HG02840 (cell line): ENCODE measurements at regions not wholly inside any gene's neighbourhood (a gene's known extent, or its start where the extent isn't known, plus 50 kb on each side); places are given as distances from the start of the nearest gene placed in this dataset.
"Not testable (repeated sequence)": the region's sequence is repeated elsewhere in the genome, so short reads cannot be mapped to it uniquely, and the experiment has no call there.

Source experiments
- ATAC-seq: cut with Tn5 transposase; IDR thresholded peaks from one replicate; pipeline ENCODE4 v1.9.1; 2021; ENCODE audit warnings: mild to moderate bottlenecking, moderate library complexity, moderate number of reproducible peaks; ENCODE audit not compliant: unreplicated experiment, low FRiP score

GRCh38 chr15:92820236-92821021 is 79.7 kb upstream of the CHD2 start:
- ATAC-seq = peak; percentile 71

DNA sequence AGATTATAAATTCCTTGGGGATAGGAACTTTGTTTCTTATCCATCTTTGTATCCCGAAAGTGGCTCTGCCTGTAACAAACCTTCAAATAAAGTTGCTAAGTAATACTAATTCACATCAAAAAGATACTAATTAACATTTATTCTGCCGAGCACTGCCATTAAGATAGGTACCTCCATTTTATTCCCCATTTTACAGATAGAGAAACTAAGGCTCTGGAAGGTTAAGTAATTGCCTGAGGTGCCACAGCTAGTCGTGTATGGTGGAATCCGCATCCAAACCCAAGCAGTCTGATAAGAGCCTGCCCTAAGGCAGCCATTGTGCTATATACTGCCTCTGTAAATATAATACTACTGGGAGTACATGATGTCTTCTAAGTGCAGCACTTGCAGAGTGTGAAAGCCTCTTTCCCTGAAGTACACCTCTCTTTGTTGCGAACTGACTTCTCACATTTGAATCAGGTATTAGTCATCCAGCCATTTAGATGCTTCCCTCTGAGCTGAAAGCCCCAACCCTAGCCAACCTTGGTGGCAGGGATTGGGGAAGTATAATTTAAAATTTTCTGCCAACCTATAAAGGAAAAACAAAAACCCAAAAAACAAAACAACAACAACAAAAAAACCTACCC is 78.5 kb upstream of the CHD2 start:
- ATAC-seq = no peak

DNA sequence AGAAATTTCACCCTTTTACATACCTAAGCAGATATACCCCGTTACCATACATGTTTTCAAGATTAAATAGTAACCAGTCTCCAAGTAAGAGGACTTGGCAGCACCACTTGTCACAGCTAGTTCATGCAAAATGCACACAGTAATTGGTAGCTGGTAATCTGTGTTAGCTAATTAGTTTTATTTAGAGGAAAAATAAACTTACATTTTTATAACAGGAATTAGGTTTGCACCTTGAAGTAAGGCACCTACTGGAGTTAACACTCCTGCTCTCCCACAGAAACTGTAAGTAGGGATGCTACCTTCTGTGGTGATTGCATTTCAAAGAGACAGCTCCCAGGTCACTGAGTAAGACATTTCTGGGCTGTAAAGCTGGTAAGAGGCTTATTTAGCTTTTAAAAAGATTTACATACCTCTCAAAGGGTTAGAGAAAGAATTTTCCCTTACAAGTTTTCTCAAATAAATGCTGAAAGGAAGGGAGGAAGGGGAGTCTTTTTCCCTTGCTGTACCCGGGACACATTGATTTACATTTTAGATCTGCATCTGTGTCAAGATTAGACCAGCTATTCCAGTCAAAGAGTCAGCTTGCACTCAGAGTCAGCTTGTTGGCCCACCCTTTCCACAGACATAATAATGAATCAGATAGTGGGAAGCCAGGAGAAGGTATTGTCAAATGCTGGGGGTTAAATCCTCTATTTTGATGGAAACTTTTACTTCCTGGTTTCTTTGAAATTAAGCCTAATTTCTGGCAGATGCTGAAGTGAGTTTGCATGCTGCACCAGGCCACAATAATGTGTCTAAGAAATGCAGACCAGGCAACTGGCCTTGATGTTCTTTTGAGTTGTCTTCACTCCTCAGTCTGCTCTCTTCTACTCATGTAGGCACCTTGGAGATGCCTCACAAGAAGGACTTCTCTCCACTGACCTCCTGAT is 77.6 kb upstream of the CHD2 start:
- ATAC-seq = no peak

DNA sequence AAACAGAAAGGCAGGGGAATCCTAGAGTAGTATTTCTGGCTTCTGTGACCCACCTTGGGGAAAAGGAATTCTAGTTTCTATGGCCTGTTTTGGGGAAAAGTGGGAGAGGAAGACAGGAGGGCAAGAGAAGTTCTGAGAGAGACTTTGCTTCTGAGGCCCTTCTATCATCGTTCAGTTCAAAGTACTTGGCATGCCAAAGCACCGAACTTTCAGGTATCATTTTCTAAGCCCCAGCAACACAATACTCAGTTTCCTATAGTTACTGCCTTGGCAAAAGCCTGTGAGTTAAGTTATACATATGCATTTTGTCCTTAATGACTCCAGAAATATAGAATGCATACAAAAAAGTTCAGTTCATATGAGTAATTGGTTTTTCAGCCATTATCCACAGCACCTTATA is 74.1 kb upstream of the CHD2 start:
- no peak for ATAC-seq

DNA sequence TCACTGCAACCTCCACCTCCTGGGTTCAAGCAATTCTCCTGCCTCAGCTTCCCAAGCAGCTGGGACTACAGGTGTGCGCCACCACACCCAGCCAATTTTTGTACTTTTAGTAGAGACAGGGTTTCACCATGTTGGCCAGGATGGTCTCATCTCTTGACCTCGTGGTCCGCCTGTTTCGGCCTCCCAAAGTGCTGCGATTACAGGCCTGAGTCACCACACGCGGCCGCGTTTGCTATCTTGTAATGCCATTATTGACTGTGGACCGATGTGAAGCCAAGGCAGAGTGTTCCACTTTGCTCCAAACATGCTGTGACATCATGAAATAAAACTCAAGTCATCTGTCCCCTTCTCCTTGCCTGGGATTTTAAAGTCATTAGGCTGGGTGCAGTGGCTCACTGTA is 72.1 kb upstream of the CHD2 start:
- ATAC-seq = not testable (repeated sequence)

DNA sequence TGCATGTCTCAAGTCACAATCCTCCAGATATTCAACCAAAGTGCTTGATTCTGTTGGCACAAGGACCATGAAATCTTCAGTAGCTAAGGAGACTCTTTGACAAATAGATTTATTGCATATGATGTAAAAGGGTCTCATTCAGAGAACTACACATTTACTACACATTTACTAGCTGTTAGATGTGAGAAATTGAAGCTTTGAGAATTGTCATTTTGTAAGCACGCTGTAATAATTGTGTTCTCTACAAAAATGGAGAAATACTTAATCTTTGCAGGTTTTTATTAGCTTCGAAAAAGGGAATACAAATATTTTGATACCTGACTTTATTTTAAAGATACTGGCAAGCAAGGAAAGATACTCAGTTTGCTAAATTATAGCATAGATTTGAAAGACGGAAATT is 70.2 kb upstream of the CHD2 start:
- ATAC-seq = no peak

GRCh38 chr15:92831336-92831654 is 68.8 kb upstream of the CHD2 start:
- ATAC-seq = no peak

GRCh38 chr15:92831655-92832328 is 68.3 kb upstream of the CHD2 start:
- peak; percentile 97 for ATAC-seq

DNA sequence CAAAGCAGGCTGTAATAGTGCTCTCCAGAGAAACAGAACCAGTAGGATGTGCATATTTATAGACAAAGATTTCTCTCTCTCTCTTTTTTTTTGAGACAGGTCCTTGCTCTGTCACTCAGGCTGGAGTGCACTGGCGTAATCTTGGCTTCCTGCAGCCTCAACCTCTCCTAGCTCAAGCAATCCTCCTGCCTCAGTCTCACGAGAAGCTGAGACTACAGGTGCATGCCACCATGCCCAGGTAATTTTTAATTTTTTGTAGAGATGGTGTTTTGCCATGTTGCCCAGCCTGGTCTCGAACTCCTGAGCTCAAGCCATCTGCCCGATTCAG is 67.1 kb upstream of the CHD2 start:
- ATAC-seq = no peak

DNA sequence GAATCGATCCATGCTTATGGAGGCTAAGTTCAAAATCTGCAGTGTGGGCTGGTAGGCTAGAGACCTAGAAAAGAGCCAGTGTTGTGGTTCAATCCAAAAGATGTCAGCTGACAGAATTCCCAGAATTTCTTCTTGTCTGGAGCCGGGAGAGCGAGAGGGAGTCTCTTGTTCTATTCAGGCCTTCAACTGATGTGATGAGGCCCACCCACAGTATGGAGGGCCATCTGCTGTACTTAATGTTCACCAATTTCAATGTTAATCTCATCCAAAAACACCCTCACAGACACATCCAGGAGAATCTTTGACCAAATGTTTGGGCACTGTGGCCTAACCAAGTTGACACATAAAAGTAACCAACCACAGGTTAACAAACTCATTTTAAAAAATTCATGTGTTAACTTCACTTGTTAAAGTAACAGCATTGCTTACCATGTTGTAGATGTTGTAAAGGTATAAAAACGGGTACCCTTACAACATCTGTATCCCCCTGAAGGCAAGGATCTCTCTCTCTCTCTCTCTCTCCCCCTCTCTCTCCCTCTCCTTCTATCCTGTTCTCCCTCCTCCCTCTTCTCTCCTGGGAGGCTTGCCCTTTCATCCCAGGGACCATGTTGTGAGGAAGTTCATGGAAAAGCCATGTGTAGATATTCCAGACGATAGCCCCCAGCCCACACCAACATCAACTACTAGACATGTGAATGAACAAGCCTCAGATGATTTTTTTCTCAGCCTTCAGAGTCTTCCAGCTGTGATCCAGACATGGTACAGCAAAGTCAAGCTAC is 66.4 kb upstream of the CHD2 start:
- ATAC-seq = no peak

GRCh38 chr15:92839696-92840095 is 60.4 kb upstream of the CHD2 start:
- peak; percentile 83 for ATAC-seq

- ATAC-seq = no peak
These were observed 60.0 kb upstream of the CHD2 start for GRCh38 chr15:92840149-92840548.

- no peak for ATAC-seq
These were observed 56.8 kb upstream of the CHD2 start for GRCh38 chr15:92843326-92843725.

DNA sequence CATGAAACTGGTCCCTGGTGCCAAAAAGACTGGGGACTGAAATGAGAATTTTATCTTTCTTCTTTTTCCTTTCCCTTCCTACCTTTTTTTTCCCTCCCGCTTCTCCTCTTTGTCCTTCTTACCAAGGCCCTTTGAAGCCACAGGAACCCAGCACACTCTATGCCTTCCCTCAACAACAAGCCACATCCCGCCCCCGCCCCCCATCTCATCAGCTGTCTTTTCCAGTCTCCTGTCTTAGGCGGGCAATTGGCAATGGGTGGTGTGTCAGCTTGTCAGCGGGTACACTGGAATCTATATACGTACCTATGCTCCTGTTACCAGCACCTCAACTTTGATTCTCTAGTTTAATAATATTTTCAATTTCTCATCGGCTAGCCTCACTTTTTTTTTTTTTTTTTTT is 56.3 kb upstream of the CHD2 start:
- ATAC-seq = no peak

DNA sequence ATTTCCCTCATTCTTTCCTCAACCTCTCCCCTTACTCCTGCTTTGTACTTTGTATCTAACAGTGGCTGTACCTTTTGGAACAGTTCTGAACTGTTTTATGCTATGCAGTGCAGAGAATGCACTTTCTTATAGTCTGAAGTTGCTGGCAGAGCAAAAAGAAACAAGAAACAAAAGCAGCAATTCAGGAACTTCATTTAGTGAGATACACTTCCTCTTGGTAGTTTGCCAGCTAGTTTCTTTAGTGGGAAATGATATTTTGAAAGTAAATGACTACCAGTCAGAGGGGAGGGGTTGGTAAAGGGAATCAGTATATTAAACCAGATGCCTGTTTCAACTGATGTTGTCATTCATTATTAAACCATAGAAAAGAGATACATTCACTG is 55.0 kb upstream of the CHD2 start:
- ATAC-seq = no peak

DNA sequence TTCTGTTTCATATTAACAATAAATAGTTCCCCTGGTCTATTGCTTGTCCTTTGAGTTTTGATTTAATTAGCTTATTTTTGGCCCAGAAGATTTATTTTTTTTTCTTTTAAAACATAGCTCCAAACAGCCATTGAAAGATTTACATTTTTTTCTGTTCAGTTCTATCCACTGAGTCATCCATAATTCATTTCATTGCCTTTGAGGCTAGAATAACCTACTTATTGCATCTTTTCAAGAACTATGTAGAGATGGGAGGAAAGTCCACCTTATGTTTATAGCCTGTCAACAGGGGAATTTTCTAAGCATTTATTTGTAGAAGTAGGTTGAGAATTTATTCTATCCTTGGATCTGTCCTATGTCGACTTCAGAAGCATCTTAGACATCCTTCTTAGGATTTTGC is 53.4 kb upstream of the CHD2 start:
- ATAC-seq = no peak

GRCh38 chr15:92847841-92848240 is 52.3 kb upstream of the CHD2 start:
- ATAC-seq = no peak

DNA sequence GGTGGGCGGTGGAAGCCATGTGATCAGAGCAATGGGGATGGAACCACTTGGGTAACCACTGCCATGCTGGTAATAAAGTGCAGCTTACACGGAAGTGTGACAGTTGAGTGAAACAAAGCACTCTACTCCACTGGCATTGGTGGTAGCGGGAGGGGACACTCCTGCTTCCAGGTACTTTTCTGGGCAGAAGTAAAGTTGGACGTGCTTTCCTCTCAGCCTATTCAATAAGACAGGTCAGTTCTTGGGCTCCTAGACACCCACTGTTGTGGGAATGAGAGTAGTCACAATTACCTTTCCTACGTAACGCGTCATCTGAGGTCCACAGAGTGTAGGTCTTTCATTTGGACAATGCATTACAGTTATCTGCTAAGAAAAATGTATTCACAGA is 51.7 kb upstream of the CHD2 start:
- no peak for ATAC-seq

- ATAC-seq = peak; percentile 63
These were observed 51.1 kb upstream of the CHD2 start for GRCh38 chr15:92848852-92849598.

GRCh38 chr15:92850218-92850617 is 49.9 kb upstream of the CHD2 start:
- not testable (repeated sequence) for ATAC-seq
